ENCODE measurements at regions not wholly inside any gene's neighbourhood (a gene's known extent, or its start where the extent isn't known, plus 50 kb on each side); places are given as distances from the start of the nearest gene placed in this dataset.

DNA sequence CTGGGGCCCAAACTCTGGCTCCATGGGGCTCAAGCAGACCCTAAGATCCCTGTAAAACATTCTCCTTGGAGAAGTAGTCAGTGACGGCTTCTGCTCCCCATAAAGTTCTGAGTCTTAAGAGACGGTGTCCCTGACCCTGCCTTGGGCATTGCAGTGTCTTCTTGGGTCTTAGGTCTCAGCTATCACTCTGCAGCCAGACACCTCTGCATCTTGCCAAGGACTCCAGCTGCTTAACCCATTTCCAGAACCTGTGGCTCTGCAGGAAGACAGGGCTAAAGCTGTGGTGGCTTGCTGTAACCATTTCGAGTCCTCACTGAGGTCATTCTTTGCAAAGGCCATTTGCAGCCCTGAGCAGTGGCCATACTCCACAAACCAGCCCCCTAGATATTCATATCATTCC is 337.1 kb upstream of the ZMIZ1 start:
- TF ChIP-seq, protein P1, sequence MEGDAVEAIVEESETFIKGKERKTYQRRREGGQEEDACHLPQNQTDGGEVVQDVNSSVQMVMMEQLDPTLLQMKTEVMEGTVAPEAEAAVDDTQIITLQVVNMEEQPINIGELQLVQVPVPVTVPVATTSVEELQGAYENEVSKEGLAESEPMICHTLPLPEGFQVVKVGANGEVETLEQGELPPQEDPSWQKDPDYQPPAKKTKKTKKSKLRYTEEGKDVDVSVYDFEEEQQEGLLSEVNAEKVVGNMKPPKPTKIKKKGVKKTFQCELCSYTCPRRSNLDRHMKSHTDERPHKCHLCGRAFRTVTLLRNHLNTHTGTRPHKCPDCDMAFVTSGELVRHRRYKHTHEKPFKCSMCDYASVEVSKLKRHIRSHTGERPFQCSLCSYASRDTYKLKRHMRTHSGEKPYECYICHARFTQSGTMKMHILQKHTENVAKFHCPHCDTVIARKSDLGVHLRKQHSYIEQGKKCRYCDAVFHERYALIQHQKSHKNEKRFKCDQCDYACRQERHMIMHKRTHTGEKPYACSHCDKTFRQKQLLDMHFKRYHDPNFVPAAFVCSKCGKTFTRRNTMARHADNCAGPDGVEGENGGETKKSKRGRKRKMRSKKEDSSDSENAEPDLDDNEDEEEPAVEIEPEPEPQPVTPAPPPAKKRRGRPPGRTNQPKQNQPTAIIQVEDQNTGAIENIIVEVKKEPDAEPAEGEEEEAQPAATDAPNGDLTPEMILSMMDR (IDR thresholded peaks at IDR 0.05): no peak
- no peak for TF ChIP-seq POLR2A (IDR thresholded peaks at IDR 0.05)
